T-helper 2 cell treated with Interferon-gamma antibody and Interleukin-4, amounts not matched to agents 100 ng/mL and 5 ng/mL, for 36 hours (primary cell): ENCODE measurements at regions not wholly inside any gene's neighbourhood (a gene's known extent, or its start where the extent isn't known, plus 50 kb on each side); places are given as distances from the start of the nearest gene placed in this dataset.
"Not testable (repeated sequence)": the region's sequence is repeated elsewhere in the genome, so short reads cannot be mapped to it uniquely, and the experiment has no call there.

ENCODE experiments used
- intact Hi-C: fragments of 100-400 bp; cut with micrococcal nuclease; formaldehyde crosslinking; loops from one replicate; pipeline ENCODE4 v1.15.1; 2023

DNA sequence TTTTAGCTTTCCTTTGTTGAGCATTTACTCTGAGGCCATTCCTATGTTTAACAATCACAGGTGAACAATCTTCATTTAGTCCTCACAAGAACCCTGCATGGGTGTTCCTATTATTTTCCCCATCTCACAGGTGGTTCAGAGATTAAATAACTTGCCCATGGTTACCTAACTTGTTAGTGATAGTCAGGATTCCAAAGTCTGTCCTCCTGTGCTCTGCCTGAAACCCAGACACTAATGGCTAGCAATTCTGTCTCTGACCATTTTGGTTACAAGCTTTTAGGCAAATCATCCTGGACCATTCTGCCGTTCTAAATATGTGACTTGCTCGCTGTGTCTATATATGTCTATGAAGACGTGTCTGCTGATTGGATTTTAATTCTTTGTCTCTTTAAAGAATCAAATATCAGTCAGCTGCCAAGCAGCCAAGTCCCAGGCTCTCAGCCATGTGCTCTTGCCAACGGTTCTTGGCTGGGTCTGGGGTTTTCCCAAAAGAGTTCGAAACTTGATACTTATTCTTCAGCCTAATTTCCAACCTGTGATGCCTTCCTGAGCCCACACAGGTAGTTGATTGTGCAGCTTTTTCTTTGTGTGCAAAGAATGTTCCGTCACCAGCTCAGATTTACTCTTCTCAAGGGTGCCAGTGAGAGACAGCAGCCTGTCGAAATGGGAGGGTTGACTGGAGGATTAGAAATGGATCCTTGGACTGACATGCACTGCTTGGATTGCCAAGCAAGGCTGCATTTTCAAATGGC is 121.7 kb downstream of the NREP start:
- intact Hi-C loops, result no loop called here

DNA sequence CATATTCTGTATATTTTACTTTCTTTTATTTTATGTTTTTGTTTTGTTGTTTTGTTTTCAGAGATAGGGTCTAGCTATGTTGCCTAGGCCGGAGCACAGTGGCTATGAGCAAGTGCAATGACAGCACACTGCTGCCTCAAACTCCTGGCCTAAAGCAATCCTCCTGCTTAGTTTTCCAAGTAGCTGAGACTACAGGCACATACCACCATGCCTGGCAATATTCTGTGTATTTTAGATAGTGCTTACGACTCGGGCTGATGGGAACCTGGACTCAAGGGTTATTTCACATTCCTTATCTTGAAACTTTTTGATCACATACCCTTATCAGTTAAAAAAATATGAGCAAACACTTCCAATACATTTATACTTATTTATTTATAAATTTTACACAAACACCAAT is 119.0 kb upstream of the STARD4 start:
- intact Hi-C loops, result no loop called here

DNA sequence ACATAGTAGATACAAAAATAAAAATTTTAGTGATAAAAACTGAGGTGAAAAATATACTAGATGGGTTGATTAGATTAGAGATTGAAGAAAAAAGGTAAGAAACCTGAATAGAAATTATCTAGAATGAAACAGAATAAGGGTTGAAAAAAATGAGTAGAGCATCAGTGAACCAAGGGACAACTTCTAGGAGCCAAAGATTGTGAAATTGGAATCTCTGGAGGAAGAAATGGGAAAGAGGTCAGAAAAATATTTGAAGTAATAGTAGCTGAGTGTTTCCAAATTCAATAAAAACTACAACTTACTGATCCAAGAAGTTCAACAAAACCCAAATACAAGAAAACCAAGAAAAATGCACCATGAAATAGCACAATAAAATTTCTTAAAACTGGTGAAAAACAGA is 116.6 kb upstream of the STARD4 start:
- intact Hi-C loops, result no loop called here

DNA sequence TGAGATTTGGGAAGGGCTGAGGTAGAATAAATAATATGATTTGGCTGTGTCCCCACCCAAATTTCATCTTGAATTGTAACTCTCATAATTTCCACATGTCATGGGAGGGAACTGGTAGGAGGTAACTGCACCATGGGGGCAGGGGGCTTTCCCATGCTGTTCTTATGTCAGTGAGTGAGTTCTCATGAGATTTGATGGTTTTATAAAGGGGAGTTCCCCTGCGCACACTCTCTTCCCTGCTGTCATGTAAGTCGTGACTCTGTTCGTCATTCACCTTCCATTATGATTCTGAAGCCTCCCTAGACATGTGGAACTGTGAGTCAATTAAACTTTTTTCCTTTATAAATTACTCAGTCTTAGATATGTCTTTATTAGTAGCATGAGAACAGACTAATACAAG is 115.5 kb upstream of the STARD4 start:
- intact Hi-C loops, result no loop called here

DNA sequence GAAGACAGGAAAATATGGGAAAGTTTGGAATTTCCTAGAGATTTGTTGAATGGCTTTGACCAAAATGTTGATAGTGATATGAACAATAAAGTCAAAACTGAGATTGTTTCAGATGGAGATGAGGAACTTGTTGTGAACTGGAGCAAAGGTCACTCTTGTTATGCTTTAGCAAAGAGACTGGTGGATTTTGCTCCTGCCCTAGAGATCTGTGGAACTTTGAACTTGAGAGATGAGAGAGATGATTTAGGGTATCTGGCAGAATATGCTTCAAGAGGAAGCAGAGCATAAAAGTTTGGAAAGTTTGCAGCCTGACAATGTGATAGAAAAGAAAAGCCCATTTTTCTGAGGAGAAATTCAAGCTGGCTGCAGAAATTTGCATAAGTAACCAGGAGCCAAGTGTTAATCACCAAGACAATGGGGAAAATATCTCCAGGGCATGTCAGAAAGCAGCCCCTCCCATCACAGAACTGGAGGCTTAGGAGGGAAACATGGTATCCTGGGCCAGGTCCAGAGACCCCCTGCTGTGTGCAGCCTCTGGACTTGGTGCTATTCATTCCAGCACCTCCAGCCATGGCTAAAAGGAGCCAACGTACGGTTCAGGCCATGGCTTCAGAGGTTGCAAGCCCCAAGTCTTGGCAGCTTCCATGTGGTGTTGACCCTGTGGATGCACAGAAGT is 114.3 kb upstream of the STARD4 start:
- intact Hi-C loops, result no loop called here

DNA sequence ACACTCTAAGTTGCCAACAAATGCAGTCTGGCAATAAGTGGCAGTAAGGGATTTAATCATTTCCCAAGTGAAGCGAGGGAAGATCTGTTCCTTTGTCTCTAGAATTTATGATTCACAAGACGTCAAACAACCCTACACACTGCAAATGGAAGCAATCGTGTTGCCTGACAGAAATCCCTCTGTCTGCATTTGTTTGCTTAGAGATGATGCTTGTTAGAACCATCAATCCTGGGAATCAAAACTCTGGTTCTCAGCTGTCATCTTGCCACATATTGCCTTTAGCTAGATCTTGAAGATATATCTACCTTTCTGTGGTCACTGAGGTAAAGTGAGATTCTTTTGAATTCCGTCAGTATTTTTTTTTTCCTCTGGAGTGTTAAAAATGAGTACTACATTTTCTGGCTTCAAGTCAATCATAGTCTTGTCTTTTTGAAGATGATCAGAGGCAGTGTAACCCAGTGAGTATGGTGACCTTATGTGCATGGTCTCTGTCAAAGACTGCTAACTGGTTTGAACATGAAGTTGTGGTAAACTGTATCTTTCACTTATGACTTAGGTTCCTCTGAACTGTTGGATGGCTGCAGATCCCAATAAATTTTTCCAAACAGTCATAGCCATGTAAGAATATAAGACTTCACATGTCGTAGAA is 106.4 kb upstream of the STARD4 start:
- intact Hi-C loops, result no loop called here

DNA sequence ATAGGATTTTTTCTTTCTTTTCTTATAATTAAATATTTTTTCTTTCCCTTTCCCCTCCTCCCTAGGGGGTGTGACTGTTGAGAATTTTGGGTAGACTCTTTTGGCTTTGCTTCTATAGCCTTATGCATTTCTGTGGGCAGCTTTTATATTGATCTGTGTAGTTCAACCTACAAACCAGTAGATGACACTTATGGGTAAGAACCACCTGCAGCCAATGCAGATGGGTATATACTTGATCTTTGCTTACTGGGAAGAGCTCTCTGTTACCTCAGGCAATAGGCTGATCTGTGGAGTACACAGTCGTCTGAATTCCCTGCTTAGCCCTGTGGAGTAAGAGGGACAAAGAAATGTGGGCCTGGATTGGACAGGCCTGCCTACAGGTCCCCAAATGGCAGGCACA is 102.7 kb upstream of the STARD4 start:
- intact Hi-C loops, result no loop called here

DNA sequence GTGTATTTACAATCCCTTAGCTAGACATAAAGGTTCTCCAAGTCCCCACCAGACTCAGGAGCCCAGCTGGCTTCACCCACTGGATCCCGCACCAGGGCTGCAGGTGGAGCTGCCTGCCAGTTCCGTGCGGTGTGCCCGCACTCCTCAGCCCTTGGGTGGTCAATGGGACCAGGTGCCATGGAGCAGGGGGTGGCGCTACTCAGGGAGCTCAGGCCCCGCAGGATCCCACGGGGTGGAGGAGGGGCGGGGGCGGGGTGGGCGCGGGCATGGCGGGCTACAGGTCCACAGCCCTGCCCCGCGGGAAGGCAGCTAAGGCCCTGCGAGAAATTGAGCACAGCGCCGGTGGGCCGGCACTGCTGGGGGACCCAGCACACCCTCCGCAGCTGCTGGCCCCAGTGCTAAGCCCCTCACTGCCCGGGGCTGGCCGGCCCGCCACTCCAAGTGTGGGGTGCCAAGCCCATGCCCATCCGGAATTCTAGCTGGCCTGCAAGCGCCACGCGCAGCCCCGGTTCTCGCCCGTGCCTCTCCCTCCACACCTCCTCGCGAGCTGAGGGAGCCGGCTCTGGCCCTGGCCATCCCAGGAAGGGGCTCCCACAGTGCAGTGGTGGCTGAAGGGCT is 99.8 kb upstream of the STARD4 start:
- intact Hi-C loops, result not testable (repeated sequence)

DNA sequence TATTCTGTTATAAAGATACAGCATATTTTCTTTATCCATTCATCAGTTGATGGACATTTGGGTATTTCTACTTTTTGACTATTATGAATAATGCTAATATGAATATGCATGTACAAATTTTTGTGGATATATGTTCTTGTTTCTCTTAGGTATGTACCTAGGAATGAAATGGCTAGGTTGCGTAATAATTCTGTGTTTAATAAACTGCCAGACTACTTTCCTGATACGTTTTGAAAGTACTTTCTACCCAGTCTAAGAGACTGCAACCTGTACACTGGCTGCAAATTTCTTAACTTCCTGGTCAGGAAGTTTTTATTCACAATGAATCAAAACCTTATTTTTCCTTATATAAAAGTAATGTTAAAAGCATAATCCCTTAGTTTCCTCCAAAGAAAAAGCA is 93.9 kb upstream of the STARD4 start:
- intact Hi-C loops, result no loop called here

DNA sequence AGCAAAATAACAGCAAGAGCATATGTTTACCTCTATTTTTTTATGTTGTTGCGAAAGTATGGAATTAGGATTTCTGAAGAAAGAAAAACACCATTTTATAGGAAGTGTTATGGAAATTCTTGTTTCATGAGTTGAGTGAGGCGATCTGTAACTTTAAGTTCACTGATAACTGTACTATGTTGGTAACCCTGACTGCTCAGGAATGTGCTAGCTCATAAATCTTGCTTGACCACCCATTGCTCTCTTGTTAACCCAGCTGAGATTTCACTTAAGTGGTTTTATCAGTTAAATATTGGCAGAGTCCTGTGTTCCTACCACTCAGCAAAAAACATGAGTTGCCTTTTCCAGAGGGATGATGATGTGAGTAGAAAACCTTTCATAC is 91.1 kb upstream of the STARD4 start:
- intact Hi-C loops, result no loop called here

DNA sequence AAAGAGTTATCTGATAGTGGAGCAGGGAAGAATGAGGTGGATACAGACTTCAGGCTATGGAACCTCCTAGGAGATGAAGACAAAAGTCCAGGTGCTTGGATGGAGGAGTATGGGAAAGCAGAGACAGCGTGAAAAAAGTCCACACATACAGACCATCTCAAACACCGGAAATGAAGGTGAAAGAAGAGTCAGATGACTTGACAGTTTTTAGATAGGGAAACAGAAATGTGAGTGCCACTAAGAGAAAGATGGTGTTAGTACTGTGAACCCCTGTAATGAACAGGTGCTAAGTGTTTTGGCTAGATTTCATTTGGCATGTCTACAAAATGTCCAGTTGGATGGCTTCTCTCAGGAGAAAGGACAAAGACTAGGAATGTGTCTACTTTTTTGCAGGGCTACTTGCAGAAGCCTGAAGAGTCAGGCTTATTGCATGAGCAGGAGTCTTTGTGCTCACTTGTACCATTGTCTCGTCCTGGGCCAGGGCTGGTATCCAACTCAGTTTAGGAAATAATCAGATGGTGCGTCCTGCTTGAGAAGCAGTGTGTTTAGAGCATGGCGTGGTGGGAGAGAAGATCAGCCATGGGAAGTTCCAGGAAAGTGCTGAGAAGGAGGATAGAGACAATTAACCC is 90.6 kb upstream of the STARD4 start:
- intact Hi-C loops, result no loop called here

DNA sequence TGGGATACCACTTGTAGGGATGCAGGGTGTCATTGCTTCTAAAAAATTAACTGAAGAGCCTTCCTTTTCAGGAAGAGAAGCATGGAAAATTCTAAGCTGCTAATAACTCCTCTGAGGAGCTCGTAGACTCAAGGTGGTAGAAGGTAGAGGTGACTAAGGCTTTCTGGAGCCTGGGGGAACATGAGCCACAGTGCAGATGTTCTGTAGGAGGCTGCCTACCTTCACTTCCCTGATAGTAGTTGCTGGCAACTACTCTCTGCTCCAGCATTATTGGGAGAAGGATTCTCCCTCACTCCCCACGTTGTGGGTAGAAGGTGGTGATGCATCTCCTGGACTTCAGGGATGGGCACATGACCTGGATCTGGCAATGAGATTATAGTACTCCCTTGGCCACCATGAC is 86.7 kb upstream of the STARD4 start:
- intact Hi-C loops, result no loop called here

DNA sequence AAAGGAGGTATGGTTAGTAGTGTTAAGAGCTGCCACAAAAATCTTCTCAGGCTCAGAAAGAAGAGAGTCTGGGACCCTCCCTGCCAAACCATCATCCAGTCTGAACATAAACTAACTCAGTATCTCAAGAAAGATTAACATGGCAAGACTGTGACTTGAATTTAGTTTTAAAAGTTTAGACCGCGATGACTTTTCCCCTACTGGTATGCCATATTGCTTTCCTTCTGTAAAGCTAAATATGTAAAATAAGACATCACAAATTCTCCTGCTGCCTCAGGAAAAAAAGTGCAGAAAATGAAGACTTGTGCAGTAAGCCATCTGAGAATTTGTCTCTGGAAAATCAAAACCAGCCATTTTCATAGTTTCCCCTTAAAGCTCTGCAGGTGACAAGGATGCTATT is 85.2 kb upstream of the STARD4 start:
- intact Hi-C loops, result no loop called here

DNA sequence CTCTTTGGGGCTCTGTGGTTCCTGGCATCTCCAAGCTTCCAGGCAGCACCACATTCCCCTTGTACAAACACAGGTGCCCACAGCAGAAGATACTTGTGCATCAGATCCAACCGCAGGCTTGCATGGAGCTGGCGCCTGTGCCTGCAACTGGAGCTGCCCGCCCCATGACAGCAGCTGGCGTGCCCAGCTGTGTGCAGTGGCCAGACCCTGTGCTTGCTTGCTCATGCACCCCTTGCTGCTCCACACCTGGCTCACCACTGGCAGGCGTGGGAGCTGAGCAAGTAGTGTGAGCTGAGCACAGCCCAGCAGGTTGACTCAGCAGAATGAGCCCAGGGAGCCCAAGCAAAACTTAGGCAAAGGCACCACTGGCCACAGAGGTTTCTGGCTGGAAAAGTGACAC is 84.4 kb upstream of the STARD4 start:
- intact Hi-C loops, result no loop called here

DNA sequence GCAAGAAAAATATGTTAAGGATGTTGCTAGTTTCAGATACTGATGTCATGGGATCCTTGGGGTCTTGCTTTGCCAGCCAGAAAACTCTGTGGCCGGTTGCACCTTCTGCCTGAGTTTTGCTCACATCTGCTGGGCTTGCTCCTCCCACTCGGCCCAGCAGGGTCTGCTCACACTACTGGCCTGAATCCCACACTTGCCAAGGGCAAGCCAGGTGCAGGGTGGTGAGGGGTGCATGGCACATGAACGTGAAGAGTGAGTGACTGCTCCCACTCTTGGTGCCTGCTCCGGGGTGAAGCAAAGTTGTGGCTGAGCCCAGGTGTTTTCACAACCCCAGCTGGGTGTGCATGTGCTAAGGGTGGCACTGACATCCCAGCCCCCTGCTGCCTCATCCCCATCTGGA is 83.1 kb upstream of the STARD4 start:
- intact Hi-C loops, result no loop called here

DNA sequence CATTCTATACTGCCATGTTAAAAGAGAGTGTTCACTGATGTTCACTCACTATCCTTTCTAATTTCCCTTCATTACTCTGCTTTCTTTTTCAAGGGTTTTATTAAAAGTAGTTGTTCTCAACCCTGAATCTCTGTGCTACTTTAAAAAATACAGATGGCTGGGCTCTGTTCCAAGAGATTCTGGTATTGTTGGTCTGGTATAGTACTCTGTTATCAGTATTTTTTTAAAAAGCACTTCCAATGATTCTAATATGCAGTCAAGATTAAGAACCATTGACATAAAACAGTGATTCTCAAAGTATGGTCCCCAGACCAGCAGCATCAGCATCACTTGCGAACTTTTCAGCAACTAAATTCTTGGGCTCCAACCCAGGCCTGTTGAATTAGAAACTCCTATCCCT is 77.0 kb upstream of the STARD4 start:
- intact Hi-C loops, result no loop called here

DNA sequence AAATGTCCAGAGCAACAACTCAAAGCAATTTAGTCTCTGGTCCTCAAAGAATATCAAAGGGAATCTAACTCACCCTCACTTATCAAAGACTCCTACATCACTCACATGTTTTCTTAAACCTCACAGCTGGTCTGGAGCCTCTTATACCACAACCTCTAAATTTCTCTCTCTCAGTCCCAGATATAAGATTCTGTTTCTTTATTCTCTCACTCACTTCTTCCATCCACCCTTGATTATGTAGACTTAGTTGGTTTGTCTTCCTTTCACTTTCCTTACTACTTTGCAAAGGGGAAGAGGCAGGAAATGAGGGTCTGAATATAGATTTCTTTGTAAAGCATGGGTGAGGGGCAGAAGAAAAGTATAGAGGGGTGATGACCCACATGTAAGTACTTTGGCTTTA is 75.4 kb upstream of the STARD4 start:
- intact Hi-C loops, result no loop called here

DNA sequence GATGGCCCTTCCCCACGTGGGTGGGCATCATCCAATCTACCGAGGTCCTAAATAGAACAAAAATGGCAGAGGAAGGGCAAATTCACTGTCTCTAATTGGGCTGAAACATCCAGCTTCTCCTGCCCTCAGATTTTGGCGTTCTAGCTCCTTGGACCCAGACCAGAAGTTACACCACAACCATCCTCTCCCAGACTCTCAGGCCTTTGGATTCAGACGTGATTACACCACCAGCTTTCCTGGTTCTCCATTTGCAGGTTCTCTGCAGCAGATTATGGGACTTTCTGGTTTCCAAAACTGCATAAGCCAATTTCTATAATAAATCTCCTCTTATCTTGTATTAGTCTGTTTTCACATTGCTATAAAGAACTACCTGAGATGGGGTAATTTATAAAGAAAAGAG is 73.6 kb upstream of the STARD4 start:
- intact Hi-C loops, result no loop called here

DNA sequence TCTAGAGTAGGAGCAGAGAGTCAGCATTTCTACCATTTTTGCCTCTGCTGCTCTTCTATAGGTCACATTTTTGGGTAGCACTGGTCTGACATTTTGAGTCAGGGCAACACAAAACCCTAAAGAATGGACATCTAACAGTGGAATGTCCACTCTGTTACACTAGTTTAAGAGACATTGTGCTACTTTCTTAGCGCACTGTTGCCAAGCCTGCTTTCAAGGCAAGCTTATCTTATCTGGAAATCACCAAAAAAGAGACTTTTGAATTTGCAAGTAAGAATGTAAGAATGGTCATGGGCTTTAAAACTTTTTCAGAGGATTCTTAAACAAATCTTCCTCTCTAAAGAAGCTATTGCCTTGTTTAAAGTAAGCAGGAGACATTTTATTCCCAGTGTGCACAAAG is 73.0 kb upstream of the STARD4 start:
- intact Hi-C loops, result no loop called here

DNA sequence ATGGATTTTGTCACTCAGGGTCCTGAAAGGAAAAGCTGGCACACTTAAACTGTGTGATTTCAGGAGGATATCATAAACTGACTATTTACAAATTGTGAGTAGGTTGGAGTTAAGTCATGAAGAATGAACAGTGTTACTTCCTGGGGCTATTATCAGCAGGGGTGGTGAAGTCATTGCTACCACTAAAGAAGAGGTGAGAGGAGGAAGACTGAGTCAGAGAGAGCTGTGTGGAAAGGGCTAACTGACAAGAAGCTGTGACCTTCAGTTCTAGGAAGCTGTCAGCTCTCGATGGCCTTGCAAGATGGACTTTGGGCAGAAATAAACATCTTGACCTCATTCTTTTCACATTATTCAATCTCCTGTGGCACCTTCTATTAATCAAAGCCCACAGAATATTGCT is 72.3 kb upstream of the STARD4 start:
- intact Hi-C loops, result no loop called here

DNA sequence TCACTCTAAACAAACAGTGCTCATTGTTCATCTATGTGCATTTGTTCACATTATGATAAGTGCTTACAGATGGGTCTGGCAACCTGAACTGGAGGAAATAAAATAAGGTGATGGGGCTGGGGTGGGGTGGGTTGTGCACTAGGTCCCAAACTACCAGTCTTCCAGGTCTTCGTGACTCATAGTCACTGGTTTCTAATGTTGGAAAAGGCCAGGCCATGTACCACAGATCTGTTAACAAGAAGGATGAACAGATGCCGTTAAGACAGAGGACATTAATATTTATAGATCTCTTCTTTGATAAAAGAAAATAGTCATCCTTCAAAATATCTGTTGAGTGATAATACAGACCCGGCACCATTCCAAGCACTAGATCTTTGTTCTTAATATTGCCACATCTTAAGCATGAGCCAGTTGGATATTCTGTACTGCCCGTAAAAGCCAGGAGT is 71.4 kb upstream of the STARD4 start:
- intact Hi-C loops, result no loop called here
